Esophagus squamous epithelium (tissue), 4 donors: ENCODE measurements at regions not wholly inside any gene's neighbourhood (a gene's known extent, or its start where the extent isn't known, plus 50 kb on each side); places are given as distances from the start of the nearest gene placed in this dataset.

Experiments
- CTCF ChIP-seq, 6 experiments: fragments of 450-650 bp in 4 of 6; fragments of 200-600 bp in 2 of 6; sonication (generic) in 2 of 6; IDR thresholded peaks; one replicate each; pipeline ENCODE4 v1.5.1; 2016 to 2019; ENCODE audit warnings: antibody characterized with exemption in 6 of 6, mild to moderate bottlenecking in 4 of 6, moderate library complexity in 4 of 6
- POLR2A ChIP-seq, 4 donors: fragments of 450-650 bp; IDR thresholded peaks; one replicate each; pipeline ENCODE4 v1.6.1; 2017; ENCODE audit warnings: antibody characterized with exemption in 4 of 4, mild to moderate bottlenecking in 4 of 4, moderate library complexity in 3 of 4

DNA sequence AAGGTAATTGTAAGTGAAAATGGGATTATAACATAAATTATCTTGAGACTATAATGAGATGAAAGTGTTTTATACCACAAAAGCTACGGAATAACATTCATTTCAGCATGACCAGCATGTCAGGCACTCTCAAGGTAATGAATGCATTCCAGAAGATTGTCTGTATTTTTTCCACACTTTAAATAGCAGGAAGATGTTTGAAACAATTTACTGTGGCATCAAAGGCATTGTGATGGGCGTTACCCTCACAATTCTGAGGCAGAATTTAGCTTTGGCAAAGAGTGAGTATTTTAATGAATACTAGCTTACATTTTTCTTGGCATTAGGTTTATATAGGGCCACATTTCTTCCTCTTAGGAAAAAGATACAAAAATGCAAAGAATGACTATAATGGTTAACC is 627.2 kb downstream of the BCKDHB start:
- TF ChIP-seq CTCF (IDR thresholded peaks at IDR 0.05) (no peak), POLR2A (IDR thresholded peaks at IDR 0.05) (no peak)
